ENCODE measurements at regions not wholly inside any gene's neighbourhood (a gene's known extent, or its start where the extent isn't known, plus 50 kb on each side); places are given as distances from the start of the nearest gene placed in this dataset.

GRCh38 chr18:78092901-78093300 is 843.3 kb downstream of the GALR1 start:
- Histone ChIP-seq H3K9me3 (peaks cover 0 to 10% (median 0%) of the 10 kb centered on the region in 8 donors), H3K36me3 (no peaks in the 10 kb centered on the region), H3K27ac (no peak overlapping the region), H3K4me1 (no peaks in the 10 kb centered on the region), H3K27me3 (replicated peaks in 1 of 7) (no peaks in the 10 kb centered on the region), H3K4me3 (no peak overlapping the region)
- DNase-seq: no peak
- TF ChIP-seq POLR2A (IDR thresholded peaks at IDR 0.05): no peak
- no peak for TF ChIP-seq CTCF (IDR thresholded peaks at IDR 0.05 in 8 of 11, conservative IDR thresholded peaks at IDR 0.05 in 3 of 11)
- no peak for TF ChIP-seq POLR2AphosphoS5 (IDR thresholded peaks at IDR 0.05)
- intact Hi-C loops (cut with DNase I; ENCODE audit: low total_unique reads): no loop called here
- WGBS, 5 donors: 74 to 90% (median 88%) methylated on average over 2 of the region's 2 CpGs

- Histone ChIP-seq H3K27ac (no peak overlapping the region), H3K4me3 (no peak overlapping the region), H3K36me3 (no peaks in the 10 kb centered on the region), H3K27me3 (replicated peaks in 1 of 7) (no peaks in the 10 kb centered on the region), H3K9me3 (peaks cover 0 to 20% (median 2%) of the 10 kb centered on the region in 8 donors), H3K4me1 (no peaks in the 10 kb centered on the region)
- intact Hi-C loops (cut with DNase I; ENCODE audit: low total_unique reads): no loop called here
- WGBS, 5 donors: 75 to 80% (median 77%) methylated on average over 15 of the region's 15 CpGs
- no peak for TF ChIP-seq POLR2A (IDR thresholded peaks at IDR 0.05)
- no peak for TF ChIP-seq CTCF (IDR thresholded peaks at IDR 0.05 in 8 of 11, conservative IDR thresholded peaks at IDR 0.05 in 3 of 11)
- TF ChIP-seq POLR2AphosphoS5 (IDR thresholded peaks at IDR 0.05): no peak
- no peak for DNase-seq
Measured at GRCh38 chr18:78099979-78100588, 850.4 kb downstream of the GALR1 start.

GRCh38 chr18:78101091-78101490 is 851.4 kb downstream of the GALR1 start:
- no peak overlapping the region for H3K4me3 ChIP-seq
- TF ChIP-seq POLR2A (IDR thresholded peaks at IDR 0.05) (no peak), POLR2AphosphoS5 (IDR thresholded peaks at IDR 0.05) (no peak), CTCF (IDR thresholded peaks at IDR 0.05 in 8 of 11, conservative IDR thresholded peaks at IDR 0.05 in 3 of 11) (no peak)
- H3K27ac ChIP-seq: no peak overlapping the region
- intact Hi-C loops (cut with DNase I; ENCODE audit: low total_unique reads): no loop called here
- H3K9me3 ChIP-seq: peaks cover 0 to 23% (median 2%) of the 10 kb centered on the region in 8 donors
- no peaks in the 10 kb centered on the region for H3K27me3 ChIP-seq (replicated peaks in 1 of 7)
- H3K4me1 ChIP-seq: no peaks in the 10 kb centered on the region
- no peaks in the 10 kb centered on the region for H3K36me3 ChIP-seq
- DNase-seq: no peak
- 74 to 87% (median 80%) methylated on average over 5 to 9 of the region's 9 CpGs for WGBS, 5 donors

- Histone ChIP-seq H3K27ac (no peak overlapping the region), H3K27me3 (replicated peaks in 1 of 7) (no peaks in the 10 kb centered on the region), H3K36me3 (no peaks in the 10 kb centered on the region), H3K9me3 (peaks cover 0 to 25% (median 2%) of the 10 kb centered on the region in 8 donors), H3K4me1 (no peaks in the 10 kb centered on the region), H3K4me3 (no peak overlapping the region)
- 54 to 79% (median 65%) methylated on average over 8 of the region's 8 CpGs for WGBS, 5 donors
- intact Hi-C loops (cut with DNase I; ENCODE audit: low total_unique reads): no loop called here
- TF ChIP-seq POLR2AphosphoS5 (IDR thresholded peaks at IDR 0.05): no peak
- TF ChIP-seq POLR2A (IDR thresholded peaks at IDR 0.05): no peak
- no peak for TF ChIP-seq CTCF (IDR thresholded peaks at IDR 0.05 in 8 of 11, conservative IDR thresholded peaks at IDR 0.05 in 3 of 11)
- no peak for DNase-seq
Measured at GRCh38 chr18:78102135-78102534, 852.5 kb downstream of the GALR1 start.

All from spleen (tissue), 11 donors.